ENCODE measurements at regions not wholly inside any gene's neighbourhood (a gene's known extent, or its start where the extent isn't known, plus 50 kb on each side); places are given as distances from the start of the nearest gene placed in this dataset.
"Not testable (repeated sequence)": the region's sequence is repeated elsewhere in the genome, so short reads cannot be mapped to it uniquely, and the experiment has no call there.

DNA sequence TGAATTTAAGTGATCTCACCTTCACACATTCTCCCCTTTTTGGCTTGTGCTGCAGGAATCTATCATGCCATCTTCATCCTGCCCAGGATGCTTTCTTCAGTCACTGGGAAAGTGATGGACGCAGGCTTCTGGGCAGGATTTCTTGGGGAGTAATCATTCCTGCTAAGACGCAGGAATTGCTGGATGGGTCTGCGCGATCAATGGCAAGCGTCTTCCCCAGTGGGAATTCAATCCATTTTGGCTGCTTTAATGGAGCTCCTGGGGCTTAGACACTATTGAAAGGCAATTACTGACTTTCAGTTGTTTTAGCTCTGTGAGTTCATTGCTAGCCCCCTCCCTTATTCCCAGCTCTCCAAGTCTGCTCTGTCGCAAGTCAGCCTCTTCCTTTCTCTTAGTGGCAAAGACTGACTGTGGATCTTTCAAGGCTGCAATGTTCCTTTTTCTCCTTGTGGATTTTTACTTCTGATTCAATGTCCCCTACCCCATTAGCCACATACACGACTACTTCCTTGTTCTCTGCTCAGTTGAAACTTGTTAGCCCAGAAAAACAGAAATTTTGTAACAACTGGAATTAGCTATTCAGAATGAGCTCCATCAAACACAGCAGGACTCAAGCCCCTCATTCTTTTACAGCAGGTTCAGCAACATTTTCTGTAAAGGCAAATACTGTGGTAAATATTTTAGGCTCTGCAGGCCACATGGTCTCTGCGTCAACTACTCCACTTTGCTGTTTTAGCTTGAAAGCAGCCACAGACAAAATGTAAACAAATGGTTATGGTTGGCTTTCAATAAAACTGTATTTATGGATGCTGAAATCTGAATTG, 154.9 kb downstream of the ASB9 start:
- DNase-seq, result no peak

DNA sequence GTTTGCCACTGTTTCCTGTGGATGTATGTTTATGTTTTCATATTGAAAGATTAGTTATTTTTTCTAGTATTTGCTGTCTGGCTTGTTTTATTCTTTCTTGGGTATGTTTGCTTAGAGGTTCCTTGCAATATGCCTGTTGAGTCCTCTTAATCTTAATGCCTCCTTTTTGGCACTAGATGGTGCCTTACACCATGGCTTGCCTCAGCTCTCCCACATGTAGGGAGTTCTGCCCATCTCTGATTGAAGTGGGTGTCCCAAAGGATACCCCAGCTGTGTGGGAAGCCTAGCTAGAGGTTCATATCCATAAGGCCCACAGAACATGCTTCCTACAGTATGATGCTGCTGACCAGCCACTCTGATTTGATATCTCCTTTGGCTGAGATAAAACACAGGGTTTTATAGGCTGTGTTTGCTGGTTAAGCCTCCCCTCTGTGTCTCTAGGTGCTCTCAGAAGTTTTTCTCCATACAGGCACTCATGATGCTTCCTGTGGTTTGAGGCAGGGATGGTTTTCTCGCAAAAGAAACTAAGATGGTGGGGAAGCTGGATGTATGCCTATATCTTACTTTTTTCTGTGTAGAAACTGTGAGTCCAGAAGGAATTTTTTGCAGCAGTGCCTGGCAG, 162.4 kb downstream of the ASB9 start:
- DNase-seq, result no peak

DNA sequence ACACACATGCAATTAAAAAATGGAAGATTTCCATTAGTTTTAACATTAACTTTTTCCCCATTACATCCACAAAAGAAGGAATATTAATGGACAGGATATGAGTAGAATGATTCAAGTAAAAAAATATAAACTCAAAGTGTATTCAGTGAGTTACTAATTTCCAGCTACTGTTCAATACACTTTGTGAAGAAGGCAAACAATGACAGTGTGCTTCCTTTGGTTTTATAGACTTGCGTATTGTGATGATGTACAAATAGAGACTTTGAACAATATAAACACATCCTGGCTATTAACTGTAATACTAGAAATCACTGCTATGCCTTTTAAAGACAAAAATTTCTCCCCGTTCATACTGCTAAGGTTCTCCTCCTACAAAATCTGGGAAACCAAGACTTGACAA, 171.4 kb downstream of the ASB9 start:
- DNase-seq, result no peak

DNA sequence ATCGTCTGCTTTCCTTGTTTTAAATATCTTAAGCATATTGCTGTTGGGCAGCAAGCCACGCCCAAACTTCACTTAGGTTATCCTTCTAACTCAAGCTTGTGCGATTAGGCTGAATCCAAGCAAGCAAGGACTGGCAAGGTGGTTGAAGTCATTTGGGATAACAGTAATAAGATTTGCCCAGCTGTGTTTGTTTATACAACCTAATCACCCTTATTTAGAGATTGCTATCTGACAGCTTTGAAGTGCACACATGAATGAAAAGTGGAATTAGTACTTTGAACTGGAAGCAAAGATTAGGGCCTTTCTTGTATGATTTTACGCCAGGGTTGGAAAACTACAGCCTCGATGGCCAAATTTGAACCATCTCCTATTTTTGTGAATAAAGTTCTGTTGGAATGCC, 182.1 kb downstream of the ASB9 start:
- DNase-seq, result no peak

DNA sequence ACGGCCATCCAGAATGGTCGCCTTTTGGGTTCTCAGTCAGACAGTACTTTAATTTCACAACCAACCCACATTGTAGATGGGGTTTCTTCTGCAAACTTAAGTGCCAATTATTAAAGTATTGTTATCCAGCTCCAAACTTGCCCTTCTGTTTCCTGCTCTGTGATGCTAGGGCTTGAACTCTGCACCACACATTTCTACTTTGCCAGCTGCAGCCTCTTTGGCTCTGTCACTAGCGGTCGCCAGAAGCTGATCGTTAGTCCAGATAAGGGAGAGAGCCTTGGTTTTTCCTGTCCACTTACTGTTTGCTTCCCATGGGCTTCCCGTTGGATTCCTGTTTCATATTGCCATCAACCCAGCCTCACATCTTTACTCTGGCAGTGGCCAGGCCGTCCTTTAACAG, 196.6 kb downstream of the ASB9 start:
- DNase-seq, result no peak

DNA sequence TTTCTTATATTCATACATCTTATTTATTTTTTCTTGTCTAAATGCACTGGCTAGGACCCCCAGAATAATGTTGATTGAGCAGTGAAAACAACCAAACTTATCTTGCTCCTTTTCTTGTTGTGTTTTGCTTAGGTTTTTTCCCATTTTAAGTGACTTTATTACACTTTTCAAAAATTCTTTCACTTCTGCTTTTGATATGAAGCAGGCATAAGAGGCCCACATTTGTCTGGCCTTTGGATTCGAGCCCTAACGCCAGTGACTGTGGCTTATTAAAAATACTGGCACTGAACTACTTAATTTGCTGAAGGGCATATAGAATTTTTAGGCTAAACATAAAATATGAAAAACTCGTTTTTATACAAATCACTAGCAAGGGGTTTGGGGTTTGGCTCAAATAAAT, 197.0 kb downstream of the ASB9 start:
- no peak for DNase-seq

DNA sequence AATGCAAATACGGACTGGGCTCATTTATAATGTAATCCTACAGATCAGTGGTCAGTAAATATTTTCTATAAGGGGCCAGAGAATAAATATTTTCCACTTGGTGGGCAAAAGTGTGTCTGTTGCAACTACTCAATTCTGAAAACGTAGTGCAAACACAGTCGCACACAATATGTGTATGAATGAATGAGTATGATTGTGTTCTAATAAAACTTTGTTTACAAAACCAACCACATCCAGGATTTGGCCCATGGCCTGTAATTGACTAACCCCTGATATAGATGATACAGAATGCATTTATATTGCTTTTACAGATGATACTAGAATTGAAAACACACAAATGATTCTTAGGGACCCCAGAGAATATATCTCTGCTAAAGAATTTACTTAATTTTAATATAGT, 197.6 kb downstream of the ASB9 start:
- DNase-seq, result no peak

DNA sequence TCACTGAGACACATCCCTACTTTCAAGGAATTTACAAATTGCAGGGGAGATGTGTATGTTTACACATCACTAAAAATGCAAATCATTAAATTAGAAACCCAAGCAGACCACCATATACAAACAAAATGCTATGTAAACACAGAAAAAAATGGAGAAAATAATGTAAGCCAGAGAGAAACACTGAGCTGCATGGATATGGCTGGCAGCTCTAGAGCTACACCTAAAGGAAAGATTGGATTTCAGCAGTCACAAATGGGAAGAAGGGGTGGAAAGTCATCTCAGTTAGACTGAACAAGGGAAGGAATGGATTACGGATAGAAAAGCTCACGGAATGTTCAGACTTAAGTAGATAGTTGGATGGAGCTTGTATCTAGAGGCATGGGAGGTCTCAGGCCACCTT, 186.3 kb downstream of the MOSPD2 start:
- DNase-seq, result no peak

DNA sequence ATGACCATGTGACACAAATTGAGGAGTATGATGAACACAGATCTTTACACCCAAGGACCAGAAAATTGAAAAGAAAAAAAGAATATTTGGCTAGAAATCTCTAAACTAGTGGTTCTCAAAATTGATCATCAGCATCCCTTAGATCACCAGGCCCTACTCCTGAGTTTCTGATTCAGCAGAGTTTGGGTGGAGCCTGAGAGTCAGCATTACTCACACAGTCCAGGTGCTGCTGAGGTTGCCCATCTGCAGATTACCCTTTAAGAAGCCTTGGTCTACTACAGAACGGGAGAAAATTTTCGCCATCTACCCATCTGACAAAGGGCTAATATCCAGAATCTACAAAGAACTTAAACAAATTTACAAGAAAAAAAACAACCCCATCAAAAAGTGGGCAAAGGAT, 182.8 kb downstream of the MOSPD2 start:
- no peak for DNase-seq

DNA sequence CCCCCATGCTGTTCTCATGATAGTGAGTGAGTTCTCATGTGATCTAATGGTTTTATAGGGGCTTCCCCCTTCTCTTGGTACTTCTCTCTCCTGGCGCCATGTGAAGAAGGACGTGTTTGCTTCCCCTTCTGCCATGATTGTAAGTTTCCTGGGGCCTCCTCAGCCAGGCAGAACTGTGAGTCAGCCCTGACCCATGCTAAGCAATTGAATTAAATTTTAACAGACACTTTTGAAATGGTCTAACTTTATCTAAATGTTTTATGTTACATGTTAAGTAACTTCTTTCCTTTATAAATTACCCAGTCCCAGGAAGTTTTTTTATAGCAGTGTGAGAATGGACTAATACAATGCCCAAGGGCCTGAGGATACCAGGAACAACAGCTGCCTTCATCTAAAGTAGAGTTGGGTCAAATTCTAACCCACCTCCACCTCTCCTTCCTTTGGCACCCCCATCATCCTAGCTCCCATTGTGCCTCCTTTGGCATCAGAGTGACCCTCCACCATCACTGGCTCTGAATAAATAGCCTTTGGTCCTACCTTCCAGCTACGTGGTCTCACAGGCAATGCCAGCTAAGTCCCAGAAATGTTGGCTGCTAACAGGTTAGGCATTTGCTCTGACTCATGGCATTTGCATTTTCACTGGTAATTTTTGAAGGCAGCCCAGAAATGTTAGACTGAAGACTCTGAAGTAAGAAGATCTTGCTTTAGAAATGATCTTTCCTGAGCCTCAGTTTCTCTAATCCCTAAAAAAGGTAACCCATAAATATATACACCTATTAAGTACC, 182.1 kb downstream of the MOSPD2 start:
- DNase-seq, result no peak

DNA sequence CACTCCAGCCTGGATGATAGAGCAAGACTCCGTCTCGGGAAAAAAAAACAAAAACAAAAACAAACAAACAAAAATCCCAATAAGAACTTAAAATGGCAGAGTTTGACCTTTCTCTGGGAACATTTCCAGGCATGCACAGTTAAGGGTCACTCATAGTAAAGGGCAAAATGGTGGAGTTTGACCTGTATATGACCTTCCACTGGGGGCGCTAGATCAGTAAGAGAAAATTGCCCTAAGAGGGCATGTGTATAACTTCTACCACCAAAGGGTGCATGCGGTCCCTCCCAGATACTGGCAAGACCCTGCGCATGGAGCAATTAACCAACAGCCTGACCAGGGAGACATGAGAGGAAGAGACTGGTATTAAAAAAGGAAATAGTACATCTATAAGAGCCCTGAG, 177.2 kb downstream of the MOSPD2 start:
- DNase-seq, result no peak

DNA sequence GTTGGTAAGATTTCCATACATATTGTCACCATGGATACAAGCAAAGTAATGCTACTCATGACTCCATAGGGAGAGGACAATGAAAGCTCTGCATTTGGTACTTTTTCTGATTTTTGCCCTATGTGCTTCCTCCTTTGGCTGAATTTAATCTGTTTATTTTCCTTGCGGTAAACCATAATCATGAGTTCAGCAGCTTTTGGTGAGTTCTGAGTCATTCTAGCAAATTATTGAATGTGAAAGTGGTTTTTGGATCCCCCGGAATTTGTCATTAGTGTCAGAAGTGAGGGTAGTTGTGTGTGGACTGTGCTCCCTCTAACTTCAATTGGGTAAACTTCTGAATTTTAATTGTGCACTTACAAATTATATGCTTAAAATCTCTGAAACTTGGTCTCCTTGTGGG, 170.3 kb downstream of the MOSPD2 start:
- DNase-seq, result no peak

DNA sequence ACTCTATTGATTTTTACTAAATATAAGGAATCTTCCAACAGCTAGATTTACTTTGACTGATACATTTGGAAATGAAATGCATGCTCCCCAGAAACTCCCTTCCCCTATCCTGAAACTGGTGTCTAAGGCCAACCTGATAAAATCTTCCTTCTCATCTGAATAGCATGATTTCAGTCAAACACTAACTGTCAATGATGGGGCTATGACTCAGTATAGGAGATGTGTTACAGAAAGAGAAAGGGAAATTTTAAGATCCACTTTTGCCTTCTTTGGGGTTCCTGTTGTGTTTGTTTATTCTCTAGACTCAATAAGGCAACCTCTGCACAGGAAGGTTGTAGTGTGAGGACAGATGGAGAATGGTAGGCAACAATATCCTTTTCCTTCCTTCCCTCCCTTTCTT, 160.7 kb downstream of the MOSPD2 start:
- no peak for DNase-seq

DNA sequence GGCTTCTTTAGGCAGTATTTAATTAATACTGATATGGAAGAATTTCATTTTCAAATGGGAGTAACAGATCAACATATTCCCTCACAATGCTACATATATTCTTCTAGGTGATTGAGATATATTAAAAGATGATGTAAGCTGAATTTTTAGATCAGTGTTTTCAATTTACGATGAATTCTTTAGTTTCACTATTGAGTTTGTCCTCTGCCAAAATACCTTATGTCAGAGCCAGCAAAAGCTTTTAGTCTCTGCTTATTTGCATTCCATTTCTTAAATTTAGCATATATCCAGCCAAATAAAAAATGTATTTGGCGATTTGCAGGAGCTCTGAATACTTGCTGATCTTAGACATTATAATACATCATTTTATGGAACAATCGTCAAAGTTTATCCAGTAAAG, 144.3 kb downstream of the MOSPD2 start:
- DNase-seq, result no peak

DNA sequence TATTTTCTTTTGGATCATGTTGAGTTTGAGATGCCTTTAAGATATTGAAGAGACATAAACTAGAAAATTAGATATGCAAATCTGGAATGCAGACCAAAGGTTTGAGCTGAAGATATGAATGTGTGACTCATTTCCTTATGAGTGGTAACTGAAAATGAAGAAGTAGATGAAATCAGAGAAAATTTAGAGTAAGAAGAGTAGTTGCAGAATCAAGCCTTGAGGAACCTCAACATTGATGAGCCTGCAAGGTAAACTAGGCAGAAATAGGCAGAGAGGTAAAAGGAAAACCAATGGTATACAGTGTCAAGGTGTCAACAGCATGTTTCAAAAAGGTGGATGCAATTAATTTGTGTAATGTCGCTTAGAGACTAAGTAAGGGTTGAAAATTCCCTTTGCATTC, 142.8 kb downstream of the MOSPD2 start:
- no peak for DNase-seq

DNA sequence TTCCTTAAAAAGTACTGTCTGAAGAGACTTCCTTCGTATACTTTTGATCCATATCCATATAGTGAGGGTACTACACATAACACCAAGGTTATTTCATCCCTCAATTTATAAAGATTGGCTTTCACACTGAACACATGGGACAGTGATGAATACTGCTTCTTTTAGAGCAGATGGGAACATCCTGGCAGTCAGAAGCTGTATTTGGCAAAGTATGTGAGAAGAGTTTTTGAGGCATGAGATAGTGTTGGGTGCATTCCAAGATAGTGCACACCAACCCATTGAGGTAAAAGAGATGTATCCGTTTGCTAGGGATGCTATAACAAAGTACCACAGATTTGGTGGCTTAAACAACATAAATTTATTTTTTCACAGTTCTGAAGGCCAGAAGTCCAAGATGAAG, 141.1 kb downstream of the MOSPD2 start:
- DNase-seq, result no peak

DNA sequence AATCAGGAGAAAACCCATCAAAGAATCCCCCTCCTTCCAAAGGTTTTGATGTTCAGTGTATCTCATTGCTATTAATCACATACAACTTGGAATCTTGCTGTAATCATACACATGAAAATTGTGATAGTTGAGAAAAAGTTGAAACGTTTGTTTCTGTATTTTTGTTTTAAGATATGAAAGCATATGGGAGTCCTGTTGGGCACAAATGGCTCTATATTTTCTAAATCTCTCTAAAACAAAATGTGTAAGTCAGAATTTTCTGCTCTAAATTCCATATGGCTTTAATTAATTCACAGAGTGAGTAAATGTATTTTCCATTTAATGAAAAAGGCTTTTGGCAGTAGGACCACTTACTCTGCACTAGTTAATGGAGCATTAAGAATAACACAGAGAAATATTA, 140.2 kb downstream of the MOSPD2 start:
- no peak for DNase-seq

DNA sequence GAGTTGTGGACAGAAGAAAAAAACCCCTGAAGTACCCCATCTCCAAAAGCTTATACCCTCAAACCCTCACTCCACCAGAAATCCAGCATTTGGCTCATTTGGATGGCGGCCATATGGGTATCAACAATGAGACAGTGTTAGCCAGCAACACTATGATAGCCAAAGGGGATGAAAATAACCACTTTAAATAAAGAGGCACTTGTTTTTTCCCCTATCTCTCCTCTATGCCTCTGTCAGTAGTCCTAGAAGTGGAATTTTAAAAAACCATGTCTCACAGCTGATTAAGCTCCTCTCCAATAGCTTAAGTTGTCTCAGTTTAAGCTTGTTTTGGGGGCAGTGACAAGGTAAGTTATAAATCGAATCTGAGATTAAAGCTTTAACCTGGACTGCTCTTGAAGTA, 124.0 kb downstream of the MOSPD2 start:
- DNase-seq, result no peak

DNA sequence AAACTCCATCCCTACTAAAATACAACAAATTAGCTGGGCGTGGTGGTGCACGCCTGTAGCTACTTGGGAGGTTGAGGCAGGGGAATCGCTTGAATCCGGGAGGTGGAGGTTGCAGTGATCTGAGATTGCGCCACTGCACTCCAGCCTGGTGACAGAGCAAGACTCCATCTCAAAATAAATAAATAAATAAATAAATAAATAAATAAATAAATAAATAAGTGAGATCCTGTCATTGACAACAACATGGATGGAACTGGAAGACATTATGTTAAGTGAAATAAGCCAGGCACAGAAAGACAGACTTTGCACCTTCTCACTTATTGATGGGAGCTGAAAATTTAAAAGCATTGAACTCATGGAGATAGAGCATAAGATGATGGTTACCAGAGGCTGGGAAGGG, 111.2 kb downstream of the MOSPD2 start:
- DNase-seq, result not testable (repeated sequence)

All from CD4-positive, alpha-beta T cell treated with Interleukin-15 for 1 hour (primary cell).